GM06990 (cell line): ENCODE measurements at regions not wholly inside any gene's neighbourhood (a gene's known extent, or its start where the extent isn't known, plus 50 kb on each side); places are given as distances from the start of the nearest gene placed in this dataset.

Experiments
- DNase-seq: peaks from one replicate; pipeline ENCODE4 v3.0.0-alpha.2; 2011; ENCODE audit not compliant: insufficient read length; ENCODE audit errors: extremely low read depth
- H3K27me3 ChIP-seq: replicated peaks from 2 replicates; pipeline ENCODE4 v1.6.0; 2011; ENCODE audit warnings: low read length; ENCODE audit not compliant: control insufficient read depth, insufficient read depth
- H3K36me3 ChIP-seq: 2 replicates; pipeline ENCODE4 v1.5.1; 2011; ENCODE audit warnings: low read length; ENCODE audit not compliant: control insufficient read depth, insufficient read depth
- H3K4me3 ChIP-seq: replicated peaks from 2 replicates; pipeline ENCODE4 v1.5.1; 2011; ENCODE audit warnings: low read depth, mild to moderate bottlenecking, control low read depth, low read length
- TF ChIP-seq, protein P1 (sequence below): IDR thresholded peaks from 2 replicates; pipeline ENCODE4 v1.5.1; 2011; ENCODE audit warnings: low read length, control low read depth, mild to moderate bottlenecking, inconsistent platforms; ENCODE audit not compliant: insufficient read depth, poor library complexity, severe bottlenecking

DNA sequence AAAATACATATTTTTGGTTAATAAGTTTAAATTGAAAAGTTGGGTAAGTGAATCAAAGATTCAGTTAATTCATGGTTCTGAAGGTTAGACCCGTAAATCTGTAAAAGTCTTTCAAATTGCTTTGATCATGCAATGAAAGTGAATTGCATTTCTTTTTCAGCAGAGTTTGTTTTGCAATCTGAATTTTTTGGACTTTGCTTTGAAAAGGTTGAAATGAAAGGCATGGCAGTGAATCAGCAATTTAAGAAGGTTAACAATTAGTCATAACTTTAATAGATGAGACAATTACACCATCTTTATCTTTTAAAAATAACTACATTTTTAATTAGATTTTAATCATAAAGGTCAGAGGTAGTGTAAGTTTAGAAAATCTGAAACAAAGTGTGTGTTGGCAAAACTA, 310.9 kb upstream of the KCNJ16 start:
- no peak overlapping the region for H3K4me3 ChIP-seq
- DNase-seq = no peak

DNA sequence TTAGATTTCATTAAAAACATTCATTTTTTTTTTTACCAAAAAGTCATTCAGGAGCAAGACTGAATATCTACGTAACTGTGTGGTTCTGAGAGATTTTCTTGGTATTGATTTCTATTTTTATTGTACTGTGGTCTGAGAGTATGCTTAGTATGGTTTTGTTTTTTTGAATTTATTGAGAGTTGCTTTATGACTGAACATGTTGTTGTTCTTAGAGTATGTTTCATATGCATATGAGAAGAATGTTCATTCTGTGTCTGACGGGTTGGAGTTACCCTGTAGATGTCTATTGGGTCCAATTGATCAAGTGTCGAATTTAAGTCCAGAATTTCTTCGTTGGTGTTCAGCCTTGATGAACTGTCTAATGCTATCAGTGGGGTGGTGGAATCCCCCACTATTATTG, 306.0 kb upstream of the KCNJ16 start:
- Histone ChIP-seq H3K36me3 (no peaks in the 10 kb centered on the region), H3K4me3 (no peak overlapping the region), H3K27me3 (no peaks in the 10 kb centered on the region)
- TF ChIP-seq, protein P1, sequence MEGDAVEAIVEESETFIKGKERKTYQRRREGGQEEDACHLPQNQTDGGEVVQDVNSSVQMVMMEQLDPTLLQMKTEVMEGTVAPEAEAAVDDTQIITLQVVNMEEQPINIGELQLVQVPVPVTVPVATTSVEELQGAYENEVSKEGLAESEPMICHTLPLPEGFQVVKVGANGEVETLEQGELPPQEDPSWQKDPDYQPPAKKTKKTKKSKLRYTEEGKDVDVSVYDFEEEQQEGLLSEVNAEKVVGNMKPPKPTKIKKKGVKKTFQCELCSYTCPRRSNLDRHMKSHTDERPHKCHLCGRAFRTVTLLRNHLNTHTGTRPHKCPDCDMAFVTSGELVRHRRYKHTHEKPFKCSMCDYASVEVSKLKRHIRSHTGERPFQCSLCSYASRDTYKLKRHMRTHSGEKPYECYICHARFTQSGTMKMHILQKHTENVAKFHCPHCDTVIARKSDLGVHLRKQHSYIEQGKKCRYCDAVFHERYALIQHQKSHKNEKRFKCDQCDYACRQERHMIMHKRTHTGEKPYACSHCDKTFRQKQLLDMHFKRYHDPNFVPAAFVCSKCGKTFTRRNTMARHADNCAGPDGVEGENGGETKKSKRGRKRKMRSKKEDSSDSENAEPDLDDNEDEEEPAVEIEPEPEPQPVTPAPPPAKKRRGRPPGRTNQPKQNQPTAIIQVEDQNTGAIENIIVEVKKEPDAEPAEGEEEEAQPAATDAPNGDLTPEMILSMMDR = no peak
- no peak for DNase-seq

More for the DNA sequence above, 310.9 kb upstream of the KCNJ16 start:
- no peaks in the 10 kb centered on the region for H3K36me3 ChIP-seq
- TF ChIP-seq, protein P1 = no peak
- no peaks in the 10 kb centered on the region for H3K27me3 ChIP-seq

DNA sequence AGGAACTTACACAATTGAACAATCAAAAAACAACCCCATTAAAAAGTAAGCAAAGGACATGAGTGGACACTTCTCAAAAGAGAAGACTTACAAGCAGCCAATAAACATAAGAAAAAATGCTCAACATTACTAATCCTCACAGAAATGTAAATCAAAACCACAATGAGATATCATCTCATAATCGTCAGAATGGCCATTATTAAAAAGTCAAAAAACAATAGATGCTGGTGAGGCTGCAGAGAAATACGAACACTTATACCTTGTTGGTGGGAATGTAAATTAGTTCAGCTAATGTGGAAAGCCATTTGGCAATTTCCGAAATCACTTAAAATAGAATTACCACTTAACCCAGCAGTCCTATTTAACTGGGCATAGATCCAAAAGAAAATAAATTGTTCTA, 301.9 kb upstream of the KCNJ16 start:
- TF ChIP-seq, protein P1 = no peak
- DNase-seq = no peak
- no peaks in the 10 kb centered on the region for H3K36me3 ChIP-seq
- no peak overlapping the region for H3K4me3 ChIP-seq
- H3K27me3 ChIP-seq = no peaks in the 10 kb centered on the region

DNA sequence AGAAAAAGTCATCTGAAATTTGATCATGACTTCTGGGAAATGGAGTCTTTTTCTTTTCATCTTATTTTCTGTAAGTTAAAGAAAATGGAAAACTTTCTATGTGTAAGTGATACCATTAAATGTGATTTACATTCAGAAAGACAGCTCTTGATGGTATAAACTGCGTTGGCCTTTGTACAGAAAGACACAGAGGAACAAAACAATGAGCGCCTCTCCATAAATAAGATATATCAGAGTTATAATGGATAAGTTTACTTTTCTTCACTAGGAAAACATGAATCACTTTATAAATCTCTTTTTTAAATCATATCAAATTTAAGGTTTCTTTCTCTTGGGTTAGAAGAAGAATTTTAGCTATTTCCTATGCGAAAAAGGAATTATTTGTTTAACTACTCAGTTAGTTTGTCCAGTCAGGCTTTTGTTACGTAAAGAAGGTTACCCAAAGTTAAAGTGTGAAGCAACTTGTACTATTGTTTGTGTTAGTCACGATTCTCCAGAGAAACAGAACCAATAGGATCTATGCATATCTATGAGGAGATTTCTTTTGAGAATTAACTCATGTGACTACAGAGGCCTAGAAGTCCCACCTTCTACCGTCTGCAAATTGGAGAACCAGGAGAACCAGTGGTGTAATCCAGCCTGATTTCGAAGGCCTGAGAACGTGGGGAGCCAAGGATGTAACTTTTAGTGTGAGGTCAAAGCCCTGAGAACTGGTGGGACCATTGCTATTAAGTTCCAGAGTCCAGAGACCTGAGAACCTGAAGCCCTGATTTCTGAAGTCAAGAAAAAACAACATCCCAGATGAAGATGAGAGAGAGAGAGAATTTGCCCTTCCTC, 295.4 kb upstream of the KCNJ16 start:
- no peaks in the 10 kb centered on the region for H3K36me3 ChIP-seq
- H3K27me3 ChIP-seq = no peaks in the 10 kb centered on the region
- TF ChIP-seq, protein P1 = no peak
- no peak overlapping the region for H3K4me3 ChIP-seq
- no peak for DNase-seq

DNA sequence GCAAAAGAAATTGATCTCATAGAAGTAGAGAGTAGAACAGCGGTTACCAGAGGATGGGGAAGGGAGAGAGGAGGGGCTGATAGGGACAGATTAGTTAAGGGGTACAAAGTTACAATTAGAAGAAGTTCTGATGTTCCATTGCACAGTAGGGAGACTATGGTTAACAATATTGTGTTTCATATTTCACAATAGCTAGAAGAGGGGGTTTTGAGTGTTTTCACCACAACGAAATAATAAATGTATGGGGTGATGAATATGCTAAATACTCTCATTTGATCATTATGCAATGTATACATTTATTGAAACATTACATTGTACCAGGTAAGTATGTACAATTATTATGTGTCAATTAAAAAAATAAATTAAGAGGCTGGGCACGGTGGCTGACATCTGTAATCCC, 291.2 kb upstream of the KCNJ16 start:
- TF ChIP-seq, protein P1 = no peak
- Histone ChIP-seq H3K27me3 (no peaks in the 10 kb centered on the region), H3K36me3 (no peaks in the 10 kb centered on the region), H3K4me3 (no peak overlapping the region)
- no peak for DNase-seq
